ENCODE measurements at regions not wholly inside any gene's neighbourhood (a gene's known extent, or its start where the extent isn't known, plus 50 kb on each side); places are given as distances from the start of the nearest gene placed in this dataset.

GRCh38 chr2:8626572-8626971, 55.3 kb upstream of the ID2 start:
- no peak for DNase-seq (ENCODE audit: low read depth)

- DNase-seq (ENCODE audit: low read depth): no peak
These were observed 54.7 kb upstream of the ID2 start for GRCh38 chr2:8627019-8627691.

- no peak for DNase-seq (ENCODE audit: low read depth)
These were observed 54.2 kb upstream of the ID2 start for GRCh38 chr2:8627692-8628085.

GRCh38 chr2:8628179-8628865, 53.5 kb upstream of the ID2 start:
- no peak for DNase-seq (ENCODE audit: low read depth)

- DNase-seq (ENCODE audit: low read depth): no peak
These were observed 53.0 kb upstream of the ID2 start for GRCh38 chr2:8628866-8629209.

- no peak for DNase-seq (ENCODE audit: low read depth)
These were observed 52.5 kb upstream of the ID2 start for GRCh38 chr2:8629402-8629801.

- no peak for DNase-seq (ENCODE audit: low read depth)
These were observed 51.0 kb upstream of the ID2 start for GRCh38 chr2:8630676-8631464.

- no peak for DNase-seq (ENCODE audit: low read depth)
These were observed 50.3 kb upstream of the ID2 start for GRCh38 chr2:8631465-8632005.

Measured in stimulated activated CD8-positive, alpha-beta memory T cell treated with anti-CD3 and anti-CD28 coated beads, Interleukin-12 subunit alpha, Interleukin-12 subunit beta, amount 100 ng/mL, for 4 hours (primary cell).